Vagina (tissue), 2 donors: ENCODE measurements at regions not wholly inside any gene's neighbourhood (a gene's known extent, or its start where the extent isn't known, plus 50 kb on each side); places are given as distances from the start of the nearest gene placed in this dataset.

ENCODE experiments used
- POLR2A ChIP-seq, 2 donors: fragments of 450-650 bp; IDR thresholded peaks; one replicate each; pipeline ENCODE4 v1.6.1; 2017; ENCODE audit warnings: antibody characterized with exemption in 2 of 2, mild to moderate bottlenecking in 2 of 2, moderate library complexity in 2 of 2
- POLR2AphosphoS5 ChIP-seq, 2 donors: sonication (generic); formaldehyde crosslinking; IDR thresholded peaks; one replicate each; pipeline ENCODE4 v1.9.0; 2017; ENCODE audit warnings: antibody characterized with exemption in 2 of 2, mild to moderate bottlenecking in 2 of 2, low read depth in 1 of 2; ENCODE audit not compliant: insufficient read depth in 1 of 2
- TF ChIP-seq, protein P1 (sequence below), 3 experiments: fragments of 450-650 bp in 2 of 3; fragments of 200-600 bp in 1 of 3; sonication (generic) in 1 of 3; IDR thresholded peaks; one replicate each; pipeline ENCODE4 v1.5.1; 2017 to 2019; ENCODE audit warnings: antibody characterized with exemption in 3 of 3, mild to moderate bottlenecking in 2 of 3, moderate library complexity in 2 of 3

DNA sequence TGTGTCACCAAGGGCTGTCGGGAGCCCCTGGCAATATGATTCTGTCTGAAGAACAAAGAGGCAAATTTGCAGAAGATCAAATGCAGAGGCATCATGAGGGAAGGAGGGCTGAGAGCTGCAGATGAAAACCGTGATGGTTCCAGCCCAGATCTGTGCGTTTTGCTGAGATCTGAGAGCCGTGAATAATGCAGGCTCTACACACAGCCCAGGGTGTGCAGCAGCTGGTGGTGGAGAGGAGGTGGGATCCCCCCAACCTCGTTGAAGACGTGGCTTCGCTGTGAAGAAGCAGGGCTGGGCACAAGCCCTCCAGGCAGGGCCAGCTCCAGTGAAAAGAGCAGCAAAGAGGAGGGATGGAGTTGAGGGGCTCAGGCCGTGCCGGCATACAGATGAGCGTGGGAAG lies 75.5 kb downstream of the TSPAN17 start:
- TF ChIP-seq, protein P1, sequence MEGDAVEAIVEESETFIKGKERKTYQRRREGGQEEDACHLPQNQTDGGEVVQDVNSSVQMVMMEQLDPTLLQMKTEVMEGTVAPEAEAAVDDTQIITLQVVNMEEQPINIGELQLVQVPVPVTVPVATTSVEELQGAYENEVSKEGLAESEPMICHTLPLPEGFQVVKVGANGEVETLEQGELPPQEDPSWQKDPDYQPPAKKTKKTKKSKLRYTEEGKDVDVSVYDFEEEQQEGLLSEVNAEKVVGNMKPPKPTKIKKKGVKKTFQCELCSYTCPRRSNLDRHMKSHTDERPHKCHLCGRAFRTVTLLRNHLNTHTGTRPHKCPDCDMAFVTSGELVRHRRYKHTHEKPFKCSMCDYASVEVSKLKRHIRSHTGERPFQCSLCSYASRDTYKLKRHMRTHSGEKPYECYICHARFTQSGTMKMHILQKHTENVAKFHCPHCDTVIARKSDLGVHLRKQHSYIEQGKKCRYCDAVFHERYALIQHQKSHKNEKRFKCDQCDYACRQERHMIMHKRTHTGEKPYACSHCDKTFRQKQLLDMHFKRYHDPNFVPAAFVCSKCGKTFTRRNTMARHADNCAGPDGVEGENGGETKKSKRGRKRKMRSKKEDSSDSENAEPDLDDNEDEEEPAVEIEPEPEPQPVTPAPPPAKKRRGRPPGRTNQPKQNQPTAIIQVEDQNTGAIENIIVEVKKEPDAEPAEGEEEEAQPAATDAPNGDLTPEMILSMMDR (IDR thresholded peaks at IDR 0.05) = no peak
- TF ChIP-seq POLR2A (IDR thresholded peaks at IDR 0.05) (no peak), POLR2AphosphoS5 (IDR thresholded peaks at IDR 0.05; ENCODE audit: insufficient read depth in 1 of 2, low read depth in 1 of 2) (no peak)
